Activated T-cell treated with anti-CD3 and anti-CD28 coated beads for 1 hour (primary cell): ENCODE measurements at regions not wholly inside any gene's neighbourhood (a gene's known extent, or its start where the extent isn't known, plus 50 kb on each side); places are given as distances from the start of the nearest gene placed in this dataset.
"Not testable (repeated sequence)": the region's sequence is repeated elsewhere in the genome, so short reads cannot be mapped to it uniquely, and the experiment has no call there.

Experiments used
- DNase-seq: peaks from one replicate; pipeline ENCODE4 v3.0.0-alpha.2; 2020; ENCODE audit warnings: low read depth

DNA sequence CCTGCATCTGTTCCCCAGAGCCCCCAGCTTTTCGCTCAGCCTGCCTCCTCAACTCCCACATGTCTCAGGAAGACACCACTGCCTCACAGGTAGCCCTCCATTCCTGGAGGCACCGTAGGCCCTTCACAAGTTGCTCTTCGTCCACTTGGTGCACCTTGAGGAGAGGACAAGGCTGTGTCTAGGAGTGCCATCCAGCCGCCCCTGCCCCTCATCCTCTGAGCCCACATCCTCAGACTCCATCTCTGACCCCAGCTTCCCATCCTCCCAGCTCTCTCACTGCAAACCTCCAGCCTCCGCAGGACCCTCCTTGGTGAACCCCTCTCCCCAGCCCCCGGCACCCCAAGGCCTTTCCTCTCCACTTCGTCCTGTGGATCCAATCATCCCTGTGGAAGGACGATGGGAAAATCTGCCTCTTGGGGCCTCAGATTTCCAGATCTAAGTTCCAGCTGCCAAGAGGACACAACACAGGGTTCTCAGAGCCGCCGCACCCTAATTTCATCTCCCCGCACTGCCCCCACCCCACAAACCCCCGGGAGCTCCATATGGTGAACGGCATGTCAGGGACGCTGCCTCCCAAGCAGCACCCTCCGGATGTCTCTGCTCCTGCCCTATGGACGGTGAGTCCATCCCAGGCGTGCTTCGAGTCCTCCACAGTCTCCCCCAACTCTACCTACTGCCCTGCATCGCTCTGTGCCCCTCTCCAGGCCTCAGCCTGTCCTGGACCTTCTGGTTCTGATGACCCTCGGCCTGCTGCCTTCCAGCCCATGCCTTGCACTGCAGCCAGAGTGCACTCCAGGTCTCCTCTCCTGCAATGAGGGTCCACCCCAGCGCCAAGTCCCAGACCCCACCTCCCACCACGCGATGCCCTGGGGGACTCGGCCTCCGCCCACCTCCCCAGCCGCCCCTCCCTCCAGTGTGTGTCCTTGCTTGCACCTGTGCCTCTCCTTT lies 314.1 kb upstream of the DIO3 start:
- DNase-seq, result no peak

DNA sequence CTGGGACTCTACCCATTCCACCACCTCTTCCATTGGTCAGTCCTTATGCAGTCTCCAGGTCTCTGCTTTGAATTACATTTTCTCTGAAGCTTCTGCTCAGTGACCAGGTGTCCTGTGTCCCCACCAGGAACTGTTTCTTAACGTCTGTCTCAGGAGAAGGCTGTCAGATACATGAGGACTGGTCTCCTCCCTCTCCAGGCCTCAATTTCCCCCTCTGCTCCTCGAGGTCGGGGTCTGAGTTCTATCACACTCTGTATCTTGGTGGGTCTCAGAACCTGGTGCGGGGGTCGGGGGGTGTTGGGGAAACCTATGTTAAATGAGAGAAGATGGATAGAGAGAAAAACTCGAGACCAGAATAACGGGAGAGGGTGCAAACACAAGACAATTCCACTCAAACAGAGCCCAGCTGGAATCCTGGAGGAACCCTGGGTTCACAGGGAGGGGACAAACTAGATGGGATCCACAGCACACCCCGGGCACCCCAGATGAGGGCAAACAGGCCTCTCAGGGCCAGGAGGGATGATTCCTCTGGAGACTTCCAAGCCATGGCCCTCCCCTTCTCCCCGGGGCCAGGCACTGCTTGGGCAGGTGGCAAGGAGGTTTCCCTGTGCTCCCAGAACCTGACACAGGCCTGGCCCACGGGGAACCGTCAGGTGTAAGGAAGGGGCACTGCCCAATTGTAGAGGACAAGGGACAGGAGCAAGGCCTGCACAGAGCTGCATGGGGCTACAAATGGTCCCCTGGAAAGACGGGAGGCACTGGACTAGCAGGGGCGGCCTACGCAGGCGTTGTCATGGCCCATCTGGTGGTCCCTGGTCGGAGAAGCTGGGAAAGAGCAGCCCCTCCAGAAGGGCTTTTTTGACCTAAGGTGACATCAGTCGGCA lies 313.2 kb upstream of the DIO3 start:
- no peak for DNase-seq

DNA sequence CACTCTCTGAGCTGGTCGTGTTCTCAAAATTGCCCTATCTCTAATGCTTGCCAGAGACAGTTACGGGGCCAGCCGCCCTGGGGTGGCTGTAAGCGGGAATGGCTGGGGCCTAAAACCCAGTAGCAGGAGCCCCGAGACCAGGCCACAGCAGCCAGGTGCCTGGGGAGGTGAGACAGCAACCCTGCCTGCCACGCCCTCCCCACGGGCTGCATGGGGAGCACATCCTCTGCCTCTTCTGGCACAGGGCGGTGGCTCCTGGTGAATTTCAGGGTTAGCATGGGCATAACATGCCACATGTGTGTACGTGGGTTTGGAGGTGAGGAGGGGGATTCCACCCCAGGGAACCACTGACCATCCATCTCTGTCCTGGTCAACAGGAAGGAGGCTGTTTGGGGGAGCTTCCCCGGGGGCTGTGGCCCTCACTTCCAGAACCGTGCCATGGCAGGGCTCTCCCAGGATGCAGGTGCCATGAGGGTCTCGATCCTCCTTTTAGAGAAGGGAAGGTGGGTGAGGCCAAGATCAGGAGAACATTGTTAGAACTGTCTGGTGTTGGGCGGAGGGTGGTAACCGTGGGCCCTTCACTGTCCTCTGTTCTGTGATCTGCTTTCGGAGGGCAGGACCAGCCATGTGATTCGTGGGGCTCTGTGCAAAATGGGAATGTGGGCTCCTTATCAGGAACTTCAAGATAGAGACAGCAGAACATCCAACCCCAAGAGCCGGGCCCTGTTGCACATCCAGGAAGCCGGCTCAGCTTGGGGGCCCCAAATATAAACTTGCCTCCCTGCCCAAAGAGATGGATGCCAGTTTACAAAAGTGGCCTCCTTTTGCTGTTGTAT lies 312.2 kb upstream of the DIO3 start:
- DNase-seq, result no peak

DNA sequence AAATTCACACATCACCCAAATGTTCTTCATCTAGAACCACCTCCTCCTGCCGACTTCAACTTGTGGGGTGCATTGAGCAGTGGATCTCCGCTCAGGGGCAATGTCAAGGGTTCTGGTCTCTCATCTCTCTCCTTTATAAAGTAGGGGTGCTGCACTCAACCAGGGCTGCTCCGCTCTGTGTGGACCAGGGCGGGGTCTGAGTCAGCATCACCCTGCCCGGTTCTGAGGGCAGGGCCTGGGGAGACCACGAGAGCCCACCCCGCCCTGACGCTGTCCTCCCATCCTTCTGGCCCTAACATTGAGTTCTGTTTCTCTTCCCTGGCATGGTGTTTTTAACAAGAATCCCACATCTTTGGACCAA lies 311.6 kb upstream of the DIO3 start:
- no peak for DNase-seq

DNA sequence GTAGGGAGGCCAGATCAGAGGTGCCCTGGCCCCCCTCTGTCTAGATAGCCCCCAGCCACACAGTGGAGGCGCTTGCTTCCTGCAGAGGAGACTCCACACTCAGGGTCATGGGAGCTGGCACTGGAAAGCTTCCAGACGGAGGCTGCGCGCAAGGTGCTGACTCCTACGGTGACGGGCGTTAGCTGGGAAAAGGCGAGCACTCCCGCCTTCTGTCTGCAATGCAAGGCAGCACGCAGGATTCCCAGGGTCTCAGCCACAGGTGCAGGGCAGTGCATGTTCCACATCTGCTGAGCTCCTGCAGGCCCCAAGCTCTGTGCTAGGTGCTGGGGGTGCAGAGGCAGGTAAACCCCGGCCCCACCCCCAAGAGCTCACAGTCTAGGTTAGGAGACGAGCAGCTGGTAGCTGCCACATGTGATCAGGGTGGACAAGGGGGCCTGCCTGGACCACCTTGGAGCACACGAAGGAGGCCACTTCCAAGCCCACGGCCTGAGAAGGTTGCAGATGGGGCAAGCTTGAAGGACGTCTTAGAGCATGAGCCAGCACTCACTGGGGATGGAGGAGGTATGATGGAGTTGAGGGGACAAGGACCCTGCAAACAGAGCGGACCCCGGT lies 310.9 kb upstream of the DIO3 start:
- DNase-seq, result no peak

DNA sequence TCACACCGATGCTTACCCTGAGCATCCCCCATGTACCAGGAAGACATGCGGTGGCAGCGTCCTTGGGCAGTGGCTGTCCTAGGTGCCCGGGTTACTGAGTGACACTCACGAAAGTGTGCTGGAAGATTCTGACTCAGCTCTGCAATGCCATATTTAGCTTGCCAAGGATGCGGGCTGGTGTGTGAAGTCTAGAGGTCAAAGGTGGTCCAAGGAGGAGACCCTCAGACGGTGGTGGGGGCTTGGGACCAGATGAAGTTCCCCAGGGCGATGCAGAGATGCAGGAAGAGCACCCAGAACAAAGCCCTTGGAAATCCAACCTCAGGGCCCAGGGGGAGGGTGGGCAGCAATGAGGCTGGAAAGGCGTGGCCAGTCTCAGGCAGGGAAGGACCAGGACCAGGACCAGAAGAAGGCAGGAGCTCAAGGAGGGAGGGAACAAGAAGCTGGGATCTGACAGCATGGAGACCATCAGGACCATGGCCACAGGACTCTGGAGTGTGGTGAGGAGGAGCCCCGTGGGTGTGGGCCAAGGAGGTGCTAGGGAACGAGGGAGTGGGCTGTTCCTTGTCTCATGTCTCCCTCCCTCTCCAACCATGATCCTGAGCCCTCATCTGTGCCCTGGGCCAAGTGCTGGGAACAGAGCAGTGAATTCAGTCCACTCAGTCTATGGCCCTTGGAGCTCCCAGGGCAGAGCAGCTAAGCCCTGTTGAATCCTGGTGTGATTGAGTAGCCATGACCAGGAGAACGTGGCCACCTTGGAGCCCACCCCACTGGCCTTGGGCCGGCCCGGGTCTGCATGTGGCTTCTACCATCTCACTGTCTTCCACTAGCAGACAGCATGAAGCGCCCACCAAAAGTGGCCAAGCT lies 310.1 kb upstream of the DIO3 start:
- DNase-seq, result no peak

DNA sequence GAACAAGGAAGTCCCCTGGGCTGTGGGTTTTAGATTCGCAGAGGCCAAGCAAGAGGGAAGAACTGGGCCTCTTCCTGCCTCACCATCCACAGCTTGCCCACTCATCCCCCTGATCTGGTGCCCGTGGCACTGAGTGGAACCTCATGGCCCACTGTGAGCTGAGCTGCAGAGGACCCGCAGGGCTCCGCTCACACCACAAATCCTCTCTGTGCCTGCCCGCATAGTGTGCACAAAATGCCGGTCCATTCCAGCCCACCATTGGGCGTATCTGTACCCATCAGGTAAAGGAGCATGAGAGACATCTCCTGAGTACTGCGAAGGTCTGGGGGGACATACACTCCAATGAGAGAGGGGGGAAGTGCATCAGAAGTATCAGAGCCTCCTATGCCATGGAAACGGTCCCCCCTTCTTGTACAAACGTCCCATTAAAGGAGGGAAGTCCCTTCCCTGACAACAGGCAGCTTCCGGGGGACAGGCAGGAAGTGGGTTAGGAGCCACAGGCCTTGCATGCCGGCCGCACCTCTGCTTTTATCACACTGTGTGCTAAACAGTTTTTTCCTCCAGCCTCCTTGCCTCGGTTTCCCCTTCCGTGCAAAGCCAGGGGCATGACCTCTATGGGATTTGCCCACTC lies 309.4 kb upstream of the DIO3 start:
- DNase-seq, result no peak

DNA sequence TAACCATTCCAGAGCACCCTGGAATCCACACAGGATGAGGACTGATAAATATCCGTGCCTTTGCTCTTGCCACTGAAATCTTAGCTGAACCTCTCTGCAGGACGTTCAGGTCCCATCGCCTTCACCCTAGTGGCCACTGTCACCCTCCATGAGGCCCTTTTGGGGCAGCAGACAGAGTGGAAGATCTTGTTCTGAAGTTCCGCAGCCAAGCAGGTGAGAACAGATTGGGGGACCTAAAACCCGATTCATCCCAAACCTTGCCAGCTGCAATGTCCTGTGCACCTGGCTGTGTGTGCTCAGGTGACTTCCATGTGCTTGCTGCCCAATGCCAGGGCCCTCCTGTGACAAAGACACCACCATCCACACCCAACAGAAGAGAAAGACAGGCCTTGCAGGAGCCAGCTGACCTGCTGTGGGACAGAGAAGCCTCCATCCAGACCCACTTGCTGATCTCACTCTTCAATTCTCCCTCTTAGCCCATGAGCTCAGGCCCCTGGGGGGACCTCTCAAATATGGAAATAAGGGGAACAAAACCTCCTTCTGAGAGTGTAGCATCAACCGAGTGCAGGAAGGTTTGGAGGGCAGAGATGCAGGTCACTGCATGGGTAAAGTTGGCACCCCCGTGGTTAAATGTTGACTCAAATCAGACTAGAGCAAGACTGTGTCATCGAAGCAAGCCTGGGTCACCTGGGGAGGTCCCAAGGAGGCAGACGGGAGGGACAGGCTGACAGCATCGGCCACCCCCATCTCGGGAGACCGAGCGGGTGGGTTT lies 308.7 kb upstream of the DIO3 start:
- no peak for DNase-seq

DNA sequence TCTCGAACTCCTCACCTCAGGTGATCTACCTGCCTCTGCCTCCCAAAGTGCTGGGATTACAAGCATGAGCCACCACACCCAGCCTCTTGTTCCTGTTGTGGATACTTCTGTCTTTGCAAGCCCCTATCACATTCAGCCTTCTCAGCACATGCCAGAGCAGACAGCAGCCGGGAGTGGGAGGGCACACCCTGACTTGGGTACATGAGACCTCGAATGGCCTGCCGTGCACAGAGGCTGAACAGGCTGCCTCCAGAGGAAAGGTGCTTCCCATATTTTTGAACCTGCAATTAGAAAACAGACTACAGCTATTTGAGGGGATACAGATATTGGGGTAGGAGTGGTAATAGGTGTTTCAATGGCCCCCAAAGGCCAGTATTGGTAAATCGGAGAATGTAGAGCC lies 307.3 kb upstream of the DIO3 start:
- DNase-seq, result no peak

DNA sequence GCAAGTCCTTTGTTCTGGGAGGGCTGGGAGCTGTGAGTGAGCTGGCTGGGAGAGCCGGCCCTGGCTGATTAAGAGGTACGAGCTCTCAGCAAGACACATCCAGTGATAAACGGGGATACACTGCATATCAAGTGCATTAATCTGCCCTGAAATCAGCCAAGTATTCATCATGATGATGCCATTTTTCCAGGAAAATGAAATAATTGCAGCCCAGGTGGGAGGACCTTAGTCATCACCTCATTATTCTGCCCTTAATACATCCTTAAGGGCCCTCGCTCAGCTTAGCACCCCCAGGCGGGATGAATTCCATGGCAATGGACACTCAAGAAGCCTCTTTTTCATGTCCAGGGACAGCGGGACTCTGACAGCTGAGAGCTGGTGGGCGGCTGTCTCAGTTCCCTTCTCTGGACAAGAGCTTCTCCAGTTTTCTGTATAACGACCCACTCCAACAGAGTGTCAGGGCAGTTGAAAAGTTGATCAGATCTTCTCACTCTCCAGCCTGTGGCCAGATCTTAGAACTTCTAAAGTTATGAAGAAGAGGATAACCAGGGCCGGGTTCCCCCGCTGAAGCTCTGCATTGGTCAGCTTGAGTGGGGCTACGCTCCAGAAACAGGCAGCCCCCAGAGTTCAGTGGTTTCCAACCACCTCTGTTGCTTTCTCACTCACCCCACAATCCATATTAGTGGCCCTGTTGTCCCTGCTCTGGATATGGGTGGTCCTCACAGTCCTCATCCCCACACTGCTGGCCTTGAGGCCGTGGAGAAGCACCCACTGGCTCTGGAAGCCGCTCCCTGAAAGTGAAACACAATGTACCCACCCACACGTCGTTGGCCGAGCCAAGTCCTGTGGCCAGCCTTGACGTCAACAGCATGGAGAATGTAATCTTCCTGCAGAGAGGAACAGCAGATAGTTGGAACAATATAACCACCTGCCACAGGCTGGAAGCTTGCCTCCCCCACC lies 306.2 kb upstream of the DIO3 start:
- no peak for DNase-seq

DNA sequence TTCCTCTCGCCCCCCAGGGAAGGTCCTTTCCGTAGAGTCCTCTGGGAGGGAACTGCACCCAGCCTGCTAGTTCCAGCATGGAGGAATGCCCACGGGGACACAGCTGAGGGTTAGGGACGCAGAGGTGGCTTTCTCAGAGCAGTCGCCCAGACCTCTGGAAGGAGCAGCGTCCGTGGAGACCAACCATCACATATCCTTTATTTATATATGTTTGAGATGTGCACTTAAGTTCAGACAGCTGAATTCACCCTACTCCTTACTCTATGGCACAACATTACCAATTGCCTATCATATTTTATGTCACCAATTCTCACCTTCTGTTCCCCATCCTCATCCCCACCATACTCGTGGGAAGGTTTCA lies 305.6 kb upstream of the DIO3 start:
- DNase-seq, result no peak

DNA sequence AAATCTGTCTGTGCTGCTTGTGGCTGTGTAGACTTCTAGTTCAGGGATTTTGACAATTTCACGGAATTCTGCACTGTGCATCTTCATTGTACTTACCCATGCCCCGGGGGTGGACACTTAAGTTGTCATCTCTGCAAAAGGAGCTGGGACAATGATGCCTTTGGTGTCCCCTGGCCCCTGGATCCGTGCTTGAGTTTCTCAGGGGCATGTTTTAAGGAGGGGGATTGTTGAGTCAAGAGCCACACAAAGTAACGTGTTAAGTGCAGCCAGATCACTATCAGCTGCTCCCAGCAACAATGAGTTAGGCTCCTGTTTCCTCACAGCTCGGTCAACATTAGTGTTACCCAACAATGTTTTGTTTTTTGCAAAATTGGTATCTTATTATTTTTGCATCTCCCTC lies 305.0 kb upstream of the DIO3 start:
- no peak for DNase-seq

DNA sequence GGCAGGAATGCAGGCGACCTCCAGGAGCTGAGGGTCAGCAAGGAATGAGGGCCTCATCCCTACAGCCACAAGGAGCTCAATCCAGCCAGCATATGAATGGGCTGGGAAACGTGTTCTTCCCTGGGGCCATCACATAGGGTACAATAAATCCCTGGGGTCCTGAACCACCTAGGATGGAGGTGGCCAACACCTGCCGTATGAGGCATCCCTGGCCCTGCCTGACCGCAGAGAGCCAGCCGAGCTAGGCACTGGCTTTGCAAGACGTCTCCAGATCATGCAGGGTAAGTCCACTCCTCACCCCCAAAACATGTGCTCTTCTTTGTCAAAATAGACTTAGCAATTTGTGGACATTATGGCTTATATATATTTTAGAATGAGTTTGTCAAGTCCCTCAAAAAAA lies 303.7 kb upstream of the DIO3 start:
- no peak for DNase-seq

DNA sequence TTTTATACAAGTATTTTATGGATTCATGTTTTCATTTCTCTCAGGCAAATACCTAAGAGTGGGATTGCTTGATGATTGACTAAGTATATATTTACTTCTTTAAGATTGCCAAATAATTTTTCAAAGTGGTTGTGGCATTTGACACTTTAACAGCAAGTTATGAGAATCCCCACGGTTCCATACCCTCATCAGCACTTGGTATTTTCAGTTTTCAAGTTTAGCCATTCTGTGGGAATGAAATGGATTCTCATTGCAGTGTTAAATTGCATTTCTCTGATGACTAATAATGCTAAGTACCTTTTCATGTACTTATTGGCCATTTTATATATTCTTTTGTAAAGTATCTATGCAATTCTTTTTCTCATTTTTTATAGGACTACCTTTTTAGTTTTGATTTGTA lies 301.5 kb upstream of the DIO3 start:
- DNase-seq, result no peak

DNA sequence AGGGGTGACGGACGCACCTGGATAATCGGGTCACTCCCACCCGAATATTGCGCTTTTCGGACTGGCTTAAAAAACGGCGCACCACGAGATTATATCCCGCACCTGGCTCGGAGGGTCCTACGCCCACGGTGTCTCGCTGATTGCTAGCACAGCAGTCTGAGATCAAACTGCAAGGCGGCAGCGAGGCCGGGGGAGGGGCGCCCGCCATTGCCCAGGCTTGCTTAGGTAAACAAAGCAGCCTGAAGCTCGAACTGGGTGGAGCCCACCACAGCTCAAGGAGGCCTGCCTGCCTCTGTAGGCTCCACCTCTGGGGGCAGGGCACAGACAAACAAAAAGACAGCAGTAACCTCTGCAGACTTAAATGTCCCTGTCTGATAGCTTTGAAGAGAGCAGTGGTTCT lies 294.9 kb upstream of the DIO3 start:
- not testable (repeated sequence) for DNase-seq

DNA sequence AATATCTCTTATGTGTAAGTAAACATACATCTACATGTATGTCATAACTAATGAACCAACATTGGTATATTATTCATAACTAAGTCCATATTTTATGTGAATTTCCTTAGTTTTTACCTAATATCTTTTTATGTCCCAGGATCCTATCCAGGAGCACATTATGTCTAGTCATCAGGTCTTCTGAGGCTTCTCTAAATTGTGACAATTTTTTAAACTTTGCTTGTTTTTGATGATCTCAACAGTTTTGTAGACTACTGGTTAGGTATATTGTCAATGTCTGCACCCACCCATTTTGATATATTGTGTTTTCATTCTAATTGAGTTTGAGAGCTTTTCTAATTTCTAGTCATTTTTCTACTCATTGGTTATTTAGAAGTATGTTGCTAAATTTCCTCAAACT lies 288.2 kb upstream of the DIO3 start:
- DNase-seq, result no peak

DNA sequence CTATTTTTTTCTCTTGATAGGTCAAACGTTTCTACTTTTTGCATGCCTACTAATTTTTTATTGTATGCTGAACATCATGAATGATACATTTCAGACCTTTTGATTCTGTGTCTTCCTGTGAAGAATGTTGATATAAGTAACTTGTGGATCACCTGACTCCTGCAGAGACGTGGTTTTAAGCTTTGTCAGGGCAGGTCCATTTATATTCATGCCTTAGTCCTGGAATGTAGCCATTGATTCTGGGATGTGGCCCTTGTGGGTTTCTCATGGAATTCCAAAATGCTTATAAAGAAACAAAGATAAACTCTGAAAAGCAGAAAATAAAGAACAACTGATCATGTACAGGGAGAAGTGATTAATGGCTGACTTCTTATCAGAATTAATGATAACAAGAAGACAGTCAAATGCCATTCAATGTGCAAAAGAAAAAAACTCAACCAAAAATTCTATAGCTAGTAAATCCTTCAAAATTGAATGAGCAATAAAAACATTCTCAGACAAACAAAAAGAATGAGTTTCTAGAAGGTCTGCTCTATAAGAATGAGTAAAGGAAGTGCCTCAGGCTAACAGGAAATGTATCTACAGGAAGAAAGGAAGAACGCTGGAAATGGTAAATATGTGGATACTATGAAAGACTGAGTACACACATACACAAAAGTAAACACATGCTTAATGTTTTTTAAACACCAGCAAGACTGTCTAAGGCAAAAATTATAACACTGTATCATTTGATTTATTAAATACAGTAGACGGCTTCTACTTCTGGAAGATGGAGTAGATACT lies 284.8 kb upstream of the DIO3 start:
- DNase-seq, result no peak

DNA sequence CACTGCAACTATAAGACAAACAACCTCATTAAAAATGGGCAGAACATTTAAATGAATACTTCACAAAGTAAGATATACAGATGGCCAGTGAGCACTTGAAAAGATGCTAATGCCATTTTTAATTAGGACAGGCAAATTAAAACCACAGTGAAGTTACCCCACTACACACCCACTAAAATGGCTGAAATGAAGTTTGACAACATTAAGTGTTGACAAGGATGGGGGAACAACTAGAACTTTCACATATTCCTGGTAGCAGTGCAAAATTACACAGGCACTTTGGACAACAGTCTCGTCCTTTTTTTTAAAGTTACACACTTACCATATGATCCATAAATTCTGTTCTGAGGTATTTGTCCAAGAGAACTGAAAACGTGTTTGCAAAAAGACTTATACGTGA lies 278.9 kb upstream of the DIO3 start:
- no peak for DNase-seq
